Astrocyte of the cerebellum (primary cell): ENCODE measurements at regions not wholly inside any gene's neighbourhood (a gene's known extent, or its start where the extent isn't known, plus 50 kb on each side); places are given as distances from the start of the nearest gene placed in this dataset.

Source experiments
- DNase-seq: peaks from one replicate; pipeline ENCODE4 v3.0.0-alpha.2; 2011; ENCODE audit warnings: low read depth
- H3K4me3 ChIP-seq: 2 replicates; pipeline ENCODE4 v1.5.1; 2011; ENCODE audit warnings: mild to moderate bottlenecking, low read depth, low read length, moderate library complexity
- in situ Hi-C: cut with HindIII; loops from 2 replicates; pipeline ENCODE4 v1.10.0; 2017; ENCODE audit warnings: low sequenced_read_pairs
- TF ChIP-seq, protein P1 (sequence below): IDR thresholded peaks from 2 replicates; pipeline ENCODE4 v1.5.1; 2012; ENCODE audit warnings: low read length, low read depth, moderate library complexity, mild to moderate bottlenecking; ENCODE audit errors: missing control alignments

DNA sequence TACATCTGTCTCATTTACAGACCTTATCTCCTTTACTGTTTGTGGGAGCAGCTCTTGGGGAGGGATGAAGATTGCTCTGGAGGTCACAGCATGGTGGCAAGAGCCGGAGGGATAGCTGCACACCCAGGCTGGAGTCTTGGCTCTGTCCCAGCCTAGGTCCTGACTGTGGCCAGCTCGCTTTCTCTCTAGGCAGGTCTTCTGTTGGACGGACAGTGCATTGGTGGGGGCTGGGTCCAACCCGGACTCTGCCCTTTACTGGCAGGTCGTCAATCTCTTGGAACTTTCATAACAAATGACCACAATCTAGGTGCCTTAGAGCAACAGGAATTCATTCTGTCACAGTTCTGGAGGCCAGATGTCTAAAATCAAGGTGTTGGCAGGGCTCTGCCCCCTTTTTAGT lies 319.8 kb upstream of the C1orf174 start:
- in situ Hi-C loops, result no loop called here
- H3K4me3 ChIP-seq, result no peak overlapping the region
- TF ChIP-seq, protein P1, sequence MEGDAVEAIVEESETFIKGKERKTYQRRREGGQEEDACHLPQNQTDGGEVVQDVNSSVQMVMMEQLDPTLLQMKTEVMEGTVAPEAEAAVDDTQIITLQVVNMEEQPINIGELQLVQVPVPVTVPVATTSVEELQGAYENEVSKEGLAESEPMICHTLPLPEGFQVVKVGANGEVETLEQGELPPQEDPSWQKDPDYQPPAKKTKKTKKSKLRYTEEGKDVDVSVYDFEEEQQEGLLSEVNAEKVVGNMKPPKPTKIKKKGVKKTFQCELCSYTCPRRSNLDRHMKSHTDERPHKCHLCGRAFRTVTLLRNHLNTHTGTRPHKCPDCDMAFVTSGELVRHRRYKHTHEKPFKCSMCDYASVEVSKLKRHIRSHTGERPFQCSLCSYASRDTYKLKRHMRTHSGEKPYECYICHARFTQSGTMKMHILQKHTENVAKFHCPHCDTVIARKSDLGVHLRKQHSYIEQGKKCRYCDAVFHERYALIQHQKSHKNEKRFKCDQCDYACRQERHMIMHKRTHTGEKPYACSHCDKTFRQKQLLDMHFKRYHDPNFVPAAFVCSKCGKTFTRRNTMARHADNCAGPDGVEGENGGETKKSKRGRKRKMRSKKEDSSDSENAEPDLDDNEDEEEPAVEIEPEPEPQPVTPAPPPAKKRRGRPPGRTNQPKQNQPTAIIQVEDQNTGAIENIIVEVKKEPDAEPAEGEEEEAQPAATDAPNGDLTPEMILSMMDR, result no peak
- DNase-seq, result no peak

DNA sequence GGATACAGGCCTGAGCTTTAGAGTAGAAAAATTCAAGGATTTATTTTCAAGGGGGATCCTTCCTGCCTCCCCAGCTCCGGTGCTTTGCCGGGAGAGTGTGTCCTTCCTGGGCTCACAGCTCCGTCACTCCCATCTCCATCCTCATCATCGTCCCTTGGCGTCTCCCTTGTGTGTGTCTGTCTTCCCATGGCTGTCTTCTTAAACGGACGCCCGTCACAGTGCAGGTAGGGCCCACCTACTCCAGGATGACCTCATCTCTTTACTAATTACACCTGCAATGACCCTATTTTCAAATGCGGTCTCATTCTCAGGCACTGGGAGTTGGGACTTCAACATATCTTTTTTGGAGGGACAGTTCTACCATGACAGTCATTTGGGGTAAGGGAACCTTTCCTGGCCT lies 320.3 kb upstream of the C1orf174 start:
- in situ Hi-C loops, result no loop called here
- TF ChIP-seq, protein P1, result no peak
- no peak overlapping the region for H3K4me3 ChIP-seq
- no peak for DNase-seq

DNA sequence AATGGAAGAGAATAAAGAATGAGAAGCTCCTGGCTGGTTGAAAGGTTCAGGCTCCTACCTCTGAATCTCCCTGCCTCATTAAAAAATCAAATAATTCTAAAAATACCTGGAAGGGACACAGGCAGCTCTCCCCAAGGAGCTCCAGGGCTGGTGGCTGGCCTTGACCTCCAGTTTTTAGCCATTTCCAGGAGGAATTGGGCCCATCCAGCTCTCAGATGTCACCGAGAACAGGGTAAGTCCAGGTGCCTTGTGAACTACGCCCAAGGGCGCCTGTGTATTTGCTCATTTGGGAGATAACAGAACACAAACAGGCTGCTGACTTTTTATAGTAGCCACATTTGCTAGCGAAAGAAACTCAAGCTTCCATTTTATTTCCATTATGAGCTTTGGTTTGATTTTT lies 321.0 kb upstream of the C1orf174 start:
- DNase-seq, result no peak
- no peak overlapping the region for H3K4me3 ChIP-seq
- in situ Hi-C loops, result no loop called here
- TF ChIP-seq, protein P1, result no peak

DNA sequence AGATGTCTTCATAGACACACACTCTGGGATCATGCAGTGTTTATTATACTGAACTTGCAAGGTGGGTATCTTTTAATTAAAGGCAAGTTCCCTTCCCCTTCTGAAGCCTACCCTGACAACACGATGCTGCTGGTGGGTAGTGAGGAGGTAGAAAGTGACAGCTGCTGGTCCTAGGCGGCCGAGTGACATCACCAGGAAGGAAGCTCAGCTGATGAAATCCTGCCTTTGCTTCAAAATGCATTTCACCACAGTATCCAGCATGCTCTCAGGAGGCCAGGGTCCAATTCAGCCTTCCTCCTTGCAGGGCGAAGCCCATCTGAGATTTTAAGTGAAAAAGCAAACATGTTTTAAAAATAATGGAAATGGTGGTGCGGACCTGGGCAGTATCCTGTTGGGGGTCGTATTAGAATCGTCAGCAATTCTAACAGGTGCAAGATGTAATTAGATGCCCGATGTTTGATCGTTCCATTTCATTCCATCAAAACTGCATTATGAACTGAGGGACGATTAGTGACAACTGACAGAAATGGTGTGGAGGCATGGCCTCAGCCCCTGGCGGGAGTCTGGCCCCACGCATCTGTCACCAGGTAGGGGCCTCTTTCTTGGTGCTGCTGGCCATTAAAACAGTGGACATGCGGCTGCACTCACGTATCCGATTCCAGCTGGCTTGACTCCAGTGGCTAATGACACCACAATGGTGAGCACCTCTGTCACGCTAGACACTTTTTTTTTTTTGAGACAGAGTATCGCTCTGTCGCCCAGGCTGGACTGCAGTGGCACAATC lies 324.8 kb upstream of the C1orf174 start:
- TF ChIP-seq, protein P1, result no peak
- in situ Hi-C loops, result no loop called here
- DNase-seq, result no peak
- H3K4me3 ChIP-seq, result no peak overlapping the region

DNA sequence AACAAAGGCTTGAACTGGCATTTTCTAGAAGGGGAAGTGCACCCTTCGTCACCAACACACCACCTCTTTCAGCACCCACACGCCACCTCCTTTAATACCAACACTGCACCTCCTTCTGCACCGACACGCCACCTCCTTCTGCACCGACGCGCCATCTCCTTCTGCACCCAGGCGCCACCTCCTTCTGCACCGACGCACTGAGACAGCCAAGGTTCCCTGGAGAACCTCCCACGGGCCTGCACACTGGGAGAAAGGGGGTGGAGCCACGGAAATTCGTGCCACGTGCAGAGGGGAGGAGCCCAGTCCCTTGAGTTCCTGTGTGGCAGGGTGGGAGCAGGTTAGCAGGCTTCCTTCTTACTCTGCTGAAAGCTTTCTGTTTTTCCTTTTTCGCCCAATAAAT lies 327.9 kb upstream of the C1orf174 start:
- H3K4me3 ChIP-seq, result no peak overlapping the region
- TF ChIP-seq, protein P1, result no peak
- in situ Hi-C loops, result no loop called here
- no peak for DNase-seq

DNA sequence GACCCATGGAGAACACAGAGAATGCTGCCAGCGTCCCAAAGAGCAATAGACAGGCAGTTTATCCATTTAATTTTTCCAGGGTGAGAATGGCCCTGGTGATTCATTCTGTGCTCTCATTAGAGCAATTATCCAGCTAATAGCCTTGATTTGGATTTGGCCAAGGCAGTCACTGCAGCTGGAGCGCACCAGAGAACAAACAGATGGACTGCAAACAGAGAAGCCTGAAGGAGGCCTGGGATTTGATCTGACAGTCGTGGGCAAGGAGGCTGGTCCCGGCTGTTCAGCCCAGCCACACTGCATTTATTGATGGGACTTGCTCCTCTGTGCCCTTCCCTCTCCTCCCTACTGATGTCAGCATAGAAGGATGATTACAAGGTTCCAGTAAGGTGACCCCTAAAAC lies 353.9 kb upstream of the C1orf174 start:
- no peak overlapping the region for H3K4me3 ChIP-seq

More for the DNA sequence above, 353.9 kb upstream of the C1orf174 start:
- TF ChIP-seq, protein P1, result no peak
- no peak for DNase-seq
- in situ Hi-C loops, result no loop called here
